Colonic mucosa (tissue), 4 donors: ENCODE measurements at regions not wholly inside any gene's neighbourhood (a gene's known extent, or its start where the extent isn't known, plus 50 kb on each side); places are given as distances from the start of the nearest gene placed in this dataset.

ENCODE experiments used
- DNase-seq: peaks from one replicate; pipeline ENCODE4 v3.0.0-alpha.2; 2020
- H3K27ac ChIP-seq: fragments of 200-600 bp; one replicate; pipeline ENCODE4 v1.8.0; 2021
- H3K27me3 ChIP-seq: fragments of 200-600 bp; one replicate; pipeline ENCODE4 v1.8.0; 2021
- H3K36me3 ChIP-seq: fragments of 200-600 bp; one replicate; pipeline ENCODE4 v1.8.0; 2021
- H3K4me1 ChIP-seq: fragments of 200-600 bp; one replicate; pipeline ENCODE4 v1.8.0; 2021; ENCODE audit warnings: mild to moderate bottlenecking
- H3K4me3 ChIP-seq: fragments of 200-600 bp; one replicate; pipeline ENCODE4 v1.8.0; 2021
- H3K9ac ChIP-seq, 2 donors: one replicate each; pipeline ENCODE4 v1.7.0; 2013; ENCODE audit warnings: control low read depth in 2 of 2, low read depth in 2 of 2, low read length in 2 of 2
- H3K9me3 ChIP-seq: fragments of 200-600 bp; one replicate; pipeline ENCODE4 v1.8.0; 2021
- CTCF ChIP-seq: fragments of 200-600 bp; IDR thresholded peaks from one replicate; pipeline ENCODE4 v1.8.0; 2022; ENCODE audit warnings: antibody characterized with exemption, mild to moderate bottlenecking
- intact Hi-C: fragments of 100-400 bp; cut with DNase I; formaldehyde crosslinking; loops from one replicate; pipeline ENCODE4 v1.14.1; 2022
- donor health status: healthy.
- donor health status: DM: no; HTN: no; CAD: no.
- donor health status: DM: no; HTN: no; CAD: no.

GRCh38 chr3:30078736-30079135 is 527.7 kb upstream of the TGFBR2 start:
- H3K4me1 ChIP-seq: peaks cover 6% of the 10 kb centered on the region
- DNase-seq: peak; percentile 58
- intact Hi-C loops: no loop called here
- H3K27ac ChIP-seq: peak overlapping the region; percentile 48
- peak overlapping the region in 1 of 2 donors; percentile 9 for H3K9ac ChIP-seq
- H3K27me3 ChIP-seq: no peaks in the 10 kb centered on the region
- no peaks in the 10 kb centered on the region for H3K9me3 ChIP-seq
- no peaks in the 10 kb centered on the region for H3K36me3 ChIP-seq
- no peak overlapping the region for H3K4me3 ChIP-seq
- TF ChIP-seq CTCF: no peak

- peak overlapping the region; percentile 51 for H3K27ac ChIP-seq
Measured at GRCh38 chr3:30081904-30082303, 524.5 kb upstream of the TGFBR2 start.

GRCh38 chr3:30082652-30083051 is 523.7 kb upstream of the TGFBR2 start:
- no peak overlapping the region for H3K9ac ChIP-seq
- no peaks in the 10 kb centered on the region for H3K9me3 ChIP-seq
- H3K4me3 ChIP-seq: no peak overlapping the region
- peaks cover 6% of the 10 kb centered on the region for H3K4me1 ChIP-seq
- DNase-seq: no peak
- H3K27ac ChIP-seq: peak overlapping the region; percentile 51
- intact Hi-C loops: no loop called here
- no peaks in the 10 kb centered on the region for H3K27me3 ChIP-seq
- TF ChIP-seq CTCF: no peak
- no peaks in the 10 kb centered on the region for H3K36me3 ChIP-seq

More at GRCh38 chr3:30081904-30082303, 524.5 kb upstream of the TGFBR2 start:
- peak; percentile 93 for DNase-seq
- H3K9me3 ChIP-seq: no peaks in the 10 kb centered on the region
- H3K36me3 ChIP-seq: no peaks in the 10 kb centered on the region
- intact Hi-C loops: no loop called here
- no peak for TF ChIP-seq CTCF
- no peak overlapping the region for H3K4me3 ChIP-seq
- no peak overlapping the region for H3K9ac ChIP-seq
- H3K4me1 ChIP-seq: peaks cover 6% of the 10 kb centered on the region
- no peaks in the 10 kb centered on the region for H3K27me3 ChIP-seq

- Histone ChIP-seq H3K4me1 (peaks cover 6% of the 10 kb centered on the region), H3K27ac (no peak overlapping the region), H3K9ac (no peak overlapping the region), H3K36me3 (no peaks in the 10 kb centered on the region), H3K27me3 (no peaks in the 10 kb centered on the region), H3K9me3 (no peaks in the 10 kb centered on the region), H3K4me3 (no peak overlapping the region)
- DNase-seq: no peak
- TF ChIP-seq CTCF: no peak
- intact Hi-C loops: no loop called here
Measured at GRCh38 chr3:30083315-30083714, 523.1 kb upstream of the TGFBR2 start.

GRCh38 chr3:30084316-30084715 is 522.1 kb upstream of the TGFBR2 start:
- Histone ChIP-seq H3K36me3 (no peaks in the 10 kb centered on the region), H3K4me3 (no peak overlapping the region), H3K9me3 (no peaks in the 10 kb centered on the region), H3K27ac (no peak overlapping the region), H3K9ac (no peak overlapping the region), H3K27me3 (no peaks in the 10 kb centered on the region), H3K4me1 (peaks cover 6% of the 10 kb centered on the region)
- TF ChIP-seq CTCF: no peak
- DNase-seq: no peak
- intact Hi-C loops: no loop called here

GRCh38 chr3:30084971-30085403 is 521.4 kb upstream of the TGFBR2 start:
- TF ChIP-seq CTCF: no peak
- H3K9me3 ChIP-seq: no peaks in the 10 kb centered on the region
- intact Hi-C loops: no loop called here
- H3K36me3 ChIP-seq: no peaks in the 10 kb centered on the region
- H3K4me1 ChIP-seq: peaks cover 6% of the 10 kb centered on the region
- no peaks in the 10 kb centered on the region for H3K27me3 ChIP-seq
- H3K9ac ChIP-seq: no peak overlapping the region
- H3K4me3 ChIP-seq: no peak overlapping the region
- no peak overlapping the region for H3K27ac ChIP-seq
- DNase-seq: no peak
